ENCODE measurements at regions not wholly inside any gene's neighbourhood (a gene's known extent, or its start where the extent isn't known, plus 50 kb on each side); places are given as distances from the start of the nearest gene placed in this dataset.

DNA sequence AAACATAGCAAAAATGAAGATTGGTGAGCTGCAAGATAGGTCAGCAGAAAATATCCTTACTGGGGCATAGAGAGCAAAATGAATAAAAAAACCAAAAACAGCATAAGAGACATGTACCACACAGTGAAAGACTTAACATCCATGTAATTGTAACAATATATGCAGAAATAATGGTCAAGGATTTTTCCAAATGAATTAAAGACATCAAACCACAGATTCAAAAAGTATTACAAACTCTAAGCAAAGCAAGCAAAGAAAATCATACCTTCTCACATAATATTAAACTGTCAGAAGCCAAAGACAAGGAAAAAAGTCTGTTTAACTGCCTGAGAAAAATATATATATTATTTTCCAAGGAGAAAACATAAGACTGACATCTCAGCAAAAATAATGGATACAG, 111.3 kb downstream of the MIS18A start:
- Mint-ChIP-seq H3K9me3 (no peaks in the 10 kb centered on the region), H3K27ac (no peak overlapping the region), H3K27me3 (no peaks in the 10 kb centered on the region), H3K36me3 (no peaks in the 10 kb centered on the region), H3K4me1 (no peaks in the 10 kb centered on the region), H3K4me3 (no peak overlapping the region)
- DNase-seq: no peak
- CTCF ChIA-PET: no interaction called here

DNA sequence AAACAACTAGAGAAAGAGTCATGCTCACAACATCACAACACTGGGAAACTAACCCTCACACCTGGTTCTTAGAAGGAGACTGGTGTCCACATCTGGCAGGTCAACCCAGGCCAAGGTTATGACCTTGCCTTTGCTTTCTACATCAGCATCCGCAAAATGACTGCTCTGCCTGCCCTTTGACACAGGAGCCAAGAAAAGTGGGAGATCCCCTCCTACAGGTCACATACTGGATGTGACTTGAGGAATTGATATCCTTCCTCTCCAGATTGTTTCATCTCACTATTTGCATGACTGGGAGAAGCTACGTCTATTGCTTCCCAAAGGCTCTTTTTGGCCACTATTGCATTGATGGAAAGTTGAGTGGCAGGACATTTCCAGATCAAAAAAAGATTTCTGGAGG, 115.5 kb downstream of the MIS18A start:
- H3K4me3 Mint-ChIP-seq: no peak overlapping the region
- no peaks in the 10 kb centered on the region for H3K9me3 Mint-ChIP-seq
- no peak for DNase-seq
- no peaks in the 10 kb centered on the region for H3K36me3 Mint-ChIP-seq
- CTCF ChIA-PET: no interaction called here
- H3K27ac Mint-ChIP-seq: no peak overlapping the region
- no peaks in the 10 kb centered on the region for H3K27me3 Mint-ChIP-seq
- no peaks in the 10 kb centered on the region for H3K4me1 Mint-ChIP-seq

DNA sequence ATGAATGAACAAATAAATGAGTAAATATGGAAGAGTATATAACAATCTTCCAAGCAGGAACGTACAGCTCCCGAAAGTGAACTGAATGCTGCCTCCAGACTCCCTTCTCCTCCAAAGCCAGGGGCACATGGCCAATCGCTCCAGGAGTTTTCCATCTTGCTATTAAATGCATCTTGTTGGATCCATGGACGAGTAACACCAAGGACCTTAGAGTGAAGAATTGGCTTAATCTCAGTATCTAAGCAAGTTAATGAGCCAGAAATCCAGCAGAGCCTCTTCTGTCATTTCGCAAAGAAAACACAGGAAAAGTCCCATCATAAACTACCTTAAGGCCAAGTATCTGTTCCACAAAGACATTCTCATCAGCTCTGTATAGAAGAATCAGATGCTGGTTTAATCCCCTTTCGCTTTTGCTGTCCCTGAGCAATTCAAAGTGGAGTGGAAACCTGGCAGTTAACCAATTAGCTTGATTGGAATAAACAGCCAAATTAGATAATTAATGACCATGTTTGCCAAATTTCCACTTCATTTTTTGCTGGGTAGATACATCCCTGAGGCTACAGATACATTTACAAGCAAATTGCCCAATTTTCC, 116.0 kb downstream of the MIS18A start:
- Mint-ChIP-seq H3K4me3 (no peak overlapping the region), H3K9me3 (no peaks in the 10 kb centered on the region), H3K36me3 (no peaks in the 10 kb centered on the region), H3K4me1 (no peaks in the 10 kb centered on the region), H3K27me3 (no peaks in the 10 kb centered on the region), H3K27ac (no peak overlapping the region)
- CTCF ChIA-PET: no interaction called here
- no peak for DNase-seq

DNA sequence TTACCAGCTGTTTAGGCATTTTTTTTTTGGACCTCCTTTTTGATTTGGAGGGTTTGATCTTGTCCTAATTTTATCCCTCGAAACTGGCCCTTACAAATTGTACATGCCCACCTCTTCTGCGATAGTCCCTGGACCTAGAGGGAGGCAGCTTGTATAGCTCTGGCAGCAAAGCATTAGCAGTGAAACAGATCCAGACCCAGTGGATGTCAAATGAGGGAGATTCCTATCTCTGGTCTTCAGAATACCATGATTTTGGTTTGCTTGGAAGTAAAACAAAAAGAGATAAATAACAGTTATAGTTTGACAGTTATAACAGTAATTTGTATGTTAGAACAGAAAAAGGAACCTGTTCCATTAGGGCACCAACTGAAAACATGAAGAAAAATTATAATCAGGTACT, 123.6 kb downstream of the MIS18A start:
- no peak for DNase-seq

DNA sequence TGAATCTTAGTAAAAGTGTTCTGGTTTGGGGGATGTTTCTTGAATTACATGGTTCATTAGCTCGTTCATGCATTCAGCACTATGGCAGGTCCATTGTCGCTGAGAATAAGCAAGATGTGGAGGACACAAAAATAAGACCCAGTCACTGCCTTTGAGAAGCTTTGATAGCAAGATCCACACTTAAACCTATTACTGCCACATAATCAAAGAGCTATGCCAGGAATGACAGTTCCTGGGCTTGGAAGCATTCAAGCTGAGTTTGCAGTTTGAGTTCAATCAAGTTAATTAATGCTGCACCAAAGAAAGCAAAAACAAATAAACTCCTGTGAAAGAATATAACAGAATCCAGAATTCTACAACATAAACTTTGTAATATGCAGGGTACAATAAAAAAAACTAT, 131.8 kb downstream of the MIS18A start:
- no peaks in the 10 kb centered on the region for H3K36me3 Mint-ChIP-seq
- H3K4me3 Mint-ChIP-seq: no peak overlapping the region
- H3K27me3 Mint-ChIP-seq: peaks cover 7% of the 10 kb centered on the region
- no peaks in the 10 kb centered on the region for H3K4me1 Mint-ChIP-seq
- CTCF ChIA-PET: no interaction called here
- no peak overlapping the region for H3K27ac Mint-ChIP-seq
- H3K9me3 Mint-ChIP-seq: no peaks in the 10 kb centered on the region
- DNase-seq: no peak

More for the DNA sequence above, 123.6 kb downstream of the MIS18A start:
- CTCF ChIA-PET: interaction anchor here (0.8 kb wide), 1 partner anchor 59 kb away, joined by 3 read pairs; no protein-coding TSS in a partner anchor
- Mint-ChIP-seq H3K27me3 (no peaks in the 10 kb centered on the region), H3K36me3 (no peaks in the 10 kb centered on the region), H3K4me1 (no peaks in the 10 kb centered on the region), H3K9me3 (no peaks in the 10 kb centered on the region), H3K27ac (no peak overlapping the region), H3K4me3 (no peak overlapping the region)

DNA sequence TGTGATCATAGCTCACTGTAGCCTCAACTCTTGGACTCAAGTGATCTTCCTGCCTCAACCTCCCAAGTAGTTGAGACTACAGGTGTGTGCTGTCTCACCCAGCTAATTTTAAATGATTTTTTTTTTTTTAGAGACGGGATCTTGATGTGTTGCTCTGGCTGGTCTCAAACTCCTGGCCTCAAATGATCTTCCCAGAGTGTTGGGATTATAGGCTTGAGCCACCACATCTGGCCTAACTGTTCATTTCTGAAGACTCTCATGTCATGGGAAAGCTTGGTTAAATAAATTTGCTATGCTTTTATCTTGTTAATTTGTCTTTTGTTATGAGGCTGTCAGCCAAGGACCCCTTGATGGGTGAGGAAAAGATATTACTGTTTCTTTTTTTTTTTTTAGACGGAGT, 134.0 kb downstream of the MIS18A start:
- Mint-ChIP-seq H3K9me3 (no peaks in the 10 kb centered on the region), H3K27ac (no peak overlapping the region), H3K4me3 (no peak overlapping the region), H3K27me3 (peaks cover 7% of the 10 kb centered on the region), H3K36me3 (no peaks in the 10 kb centered on the region), H3K4me1 (no peaks in the 10 kb centered on the region)
- CTCF ChIA-PET: no interaction called here
- no peak for DNase-seq

DNA sequence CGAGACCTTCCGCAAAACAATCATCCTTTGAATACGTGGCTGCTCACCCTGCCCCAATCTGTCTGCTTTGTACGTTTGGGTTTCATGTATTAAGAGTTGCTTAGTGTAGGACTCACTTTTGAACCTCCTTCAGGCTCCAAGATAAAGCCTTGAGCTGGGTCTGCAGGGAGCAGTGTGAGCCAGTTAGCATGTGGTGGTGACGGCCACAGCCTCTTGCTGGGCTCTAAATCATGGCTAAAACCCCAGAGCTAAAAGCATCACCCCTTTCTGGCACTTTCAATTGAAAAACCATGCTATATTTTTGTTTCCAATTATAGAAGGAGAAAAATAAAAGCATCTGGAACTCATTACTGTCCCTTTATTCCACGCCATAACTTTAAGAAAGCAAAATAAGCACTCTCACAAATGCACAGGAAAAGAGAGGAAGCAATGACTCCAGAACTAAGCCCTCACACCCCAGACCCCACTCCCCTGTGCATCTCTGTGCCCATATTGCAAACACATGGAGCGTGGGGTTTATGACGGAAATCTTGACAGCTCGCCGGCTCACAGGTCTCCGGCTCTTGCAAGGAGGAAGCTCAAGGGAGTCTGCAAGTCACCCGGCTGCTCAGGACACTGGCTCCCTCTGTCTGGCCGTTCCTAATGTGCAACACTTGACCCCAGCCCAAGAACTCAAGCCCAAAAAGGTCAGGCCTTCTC, 135.5 kb downstream of the MIS18A start:
- CTCF ChIA-PET: no interaction called here
- peaks cover 10% of the 10 kb centered on the region for H3K27me3 Mint-ChIP-seq
- H3K4me3 Mint-ChIP-seq: no peak overlapping the region
- H3K36me3 Mint-ChIP-seq: no peaks in the 10 kb centered on the region
- H3K27ac Mint-ChIP-seq: no peak overlapping the region
- no peaks in the 10 kb centered on the region for H3K4me1 Mint-ChIP-seq
- H3K9me3 Mint-ChIP-seq: no peaks in the 10 kb centered on the region
- DNase-seq: no peak

DNA sequence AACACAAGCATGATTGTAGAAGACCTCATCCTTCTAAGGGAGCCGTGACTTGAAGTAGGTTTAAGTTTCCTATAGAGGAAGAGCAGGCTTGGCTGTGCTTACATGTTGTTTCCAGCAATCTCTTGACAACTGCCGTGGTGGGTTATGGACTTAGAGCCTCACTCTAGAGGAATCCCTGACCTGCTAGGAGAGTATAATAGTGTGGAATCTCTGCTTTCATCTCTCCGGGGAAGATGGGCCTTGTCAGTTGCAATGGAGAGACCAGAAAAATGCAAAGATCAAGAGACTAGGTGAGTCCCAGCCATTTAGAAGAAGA, 137.6 kb downstream of the MIS18A start:
- peaks cover 10% of the 10 kb centered on the region for H3K27me3 Mint-ChIP-seq
- H3K4me3 Mint-ChIP-seq: no peak overlapping the region
- no peak for DNase-seq

DNA sequence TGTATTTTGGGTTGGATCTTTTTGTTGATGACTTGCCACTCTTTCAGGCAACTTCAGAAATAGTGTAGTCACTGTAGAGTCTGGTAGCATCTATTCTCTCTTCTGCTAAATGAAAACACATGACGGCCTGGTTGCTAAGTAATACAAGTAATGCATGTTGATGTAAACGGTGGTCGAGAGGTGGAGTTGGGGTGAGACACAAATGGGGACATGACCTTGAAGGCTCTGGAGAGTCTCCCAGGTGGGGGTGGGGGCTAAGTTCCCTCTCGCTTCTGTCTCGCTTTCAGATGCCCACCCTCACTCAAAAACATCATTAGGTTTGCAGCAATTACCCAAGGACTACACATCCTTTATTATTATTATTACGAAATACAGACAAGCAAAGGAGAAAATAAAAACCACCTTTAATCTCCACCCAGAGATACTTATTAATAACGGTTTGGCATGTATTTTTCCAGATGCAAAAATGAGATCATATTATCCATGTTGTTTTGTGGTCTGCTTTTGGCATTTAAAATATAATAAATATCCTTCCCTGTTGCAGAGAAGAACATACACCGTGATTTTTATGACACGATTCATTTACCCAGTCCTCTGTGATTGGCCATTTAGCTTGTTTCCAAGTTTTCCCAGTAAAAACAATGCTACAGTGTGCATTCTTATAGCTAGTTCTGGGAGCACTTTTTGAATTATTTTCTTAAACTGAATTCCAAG, 138.1 kb downstream of the MIS18A start:
- Mint-ChIP-seq H3K27ac (no peak overlapping the region), H3K27me3 (peaks cover 10% of the 10 kb centered on the region), H3K4me3 (no peak overlapping the region), H3K4me1 (no peaks in the 10 kb centered on the region), H3K36me3 (no peaks in the 10 kb centered on the region), H3K9me3 (no peaks in the 10 kb centered on the region)
- CTCF ChIA-PET: no interaction called here
- no peak for DNase-seq

More for the DNA sequence above, 137.6 kb downstream of the MIS18A start:
- CTCF ChIA-PET: no interaction called here
- Mint-ChIP-seq H3K36me3 (no peaks in the 10 kb centered on the region), H3K9me3 (no peaks in the 10 kb centered on the region), H3K4me1 (no peaks in the 10 kb centered on the region), H3K27ac (no peak overlapping the region)

DNA sequence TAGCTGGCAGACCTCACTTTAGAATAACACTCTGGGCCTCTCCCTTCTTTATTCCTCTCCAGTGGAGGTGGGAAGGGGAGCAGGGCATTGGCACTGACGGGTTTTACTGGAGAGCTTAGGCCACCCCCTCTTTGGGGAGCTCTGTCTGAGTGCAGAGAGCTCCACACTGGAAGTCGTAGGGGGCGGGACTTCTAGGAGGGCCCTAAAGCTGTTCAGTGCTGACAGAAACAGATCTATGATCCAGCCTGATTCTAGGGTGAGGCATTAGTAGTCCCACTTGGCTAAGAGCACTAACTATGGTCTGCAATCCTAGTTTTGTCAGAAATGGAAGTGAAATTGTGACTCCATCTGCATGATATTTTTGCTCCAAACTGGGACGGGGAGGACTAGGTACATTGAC, 138.7 kb downstream of the MIS18A start:
- no peaks in the 10 kb centered on the region for H3K4me1 Mint-ChIP-seq
- H3K4me3 Mint-ChIP-seq: no peak overlapping the region
- CTCF ChIA-PET: no interaction called here
- DNase-seq: no peak
- H3K36me3 Mint-ChIP-seq: no peaks in the 10 kb centered on the region
- H3K9me3 Mint-ChIP-seq: no peaks in the 10 kb centered on the region
- H3K27me3 Mint-ChIP-seq: peaks cover 10% of the 10 kb centered on the region
- H3K27ac Mint-ChIP-seq: no peak overlapping the region

DNA sequence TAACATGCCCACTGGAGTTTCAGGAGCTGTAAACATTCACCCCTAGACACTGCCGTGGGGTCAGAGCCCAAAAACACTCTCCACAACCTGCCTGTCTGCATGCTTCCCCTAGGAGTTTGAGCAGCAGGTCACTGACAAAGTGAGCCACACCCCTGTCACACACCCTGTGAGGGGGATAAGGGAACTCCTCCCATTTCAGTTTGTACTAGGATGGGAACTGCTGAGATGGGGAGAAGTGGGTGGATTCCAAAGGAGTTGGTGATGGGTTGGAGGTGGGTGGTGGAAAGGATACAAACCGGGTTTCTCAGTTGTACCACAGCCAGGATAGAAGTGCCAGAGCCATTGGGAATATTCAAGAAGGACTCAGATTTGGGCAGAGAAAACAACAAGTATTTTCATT, 140.2 kb downstream of the MIS18A start:
- H3K36me3 Mint-ChIP-seq: no peaks in the 10 kb centered on the region
- H3K27me3 Mint-ChIP-seq: peaks cover 4% of the 10 kb centered on the region
- no peak for DNase-seq
- H3K27ac Mint-ChIP-seq: no peak overlapping the region
- H3K9me3 Mint-ChIP-seq: no peaks in the 10 kb centered on the region
- no peaks in the 10 kb centered on the region for H3K4me1 Mint-ChIP-seq
- no peak overlapping the region for H3K4me3 Mint-ChIP-seq
- CTCF ChIA-PET: no interaction called here

DNA sequence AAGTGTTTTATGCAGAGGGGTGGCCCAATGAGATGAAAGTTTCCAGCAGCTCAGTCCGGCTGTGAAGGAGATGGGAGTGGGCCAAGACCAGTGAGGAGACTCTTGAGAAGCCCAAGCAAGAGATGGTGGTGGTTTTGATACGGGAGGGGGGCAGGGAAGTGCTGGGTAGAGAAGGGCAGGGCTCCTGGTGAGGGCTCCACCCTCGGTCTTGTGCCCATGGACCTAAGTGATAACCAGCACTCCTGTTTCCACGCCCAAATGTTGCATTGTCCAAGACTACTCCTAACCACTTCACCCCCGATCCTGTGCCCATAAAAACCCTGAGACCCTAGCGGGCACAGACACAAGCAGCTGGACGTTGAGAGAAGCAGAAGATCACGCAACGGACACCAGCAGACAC, 140.9 kb downstream of the MIS18A start:
- Mint-ChIP-seq H3K27ac (no peak overlapping the region), H3K36me3 (no peaks in the 10 kb centered on the region), H3K4me1 (no peaks in the 10 kb centered on the region), H3K27me3 (peaks cover 3% of the 10 kb centered on the region), H3K4me3 (no peak overlapping the region), H3K9me3 (no peaks in the 10 kb centered on the region)
- no peak for DNase-seq
- CTCF ChIA-PET: no interaction called here

DNA sequence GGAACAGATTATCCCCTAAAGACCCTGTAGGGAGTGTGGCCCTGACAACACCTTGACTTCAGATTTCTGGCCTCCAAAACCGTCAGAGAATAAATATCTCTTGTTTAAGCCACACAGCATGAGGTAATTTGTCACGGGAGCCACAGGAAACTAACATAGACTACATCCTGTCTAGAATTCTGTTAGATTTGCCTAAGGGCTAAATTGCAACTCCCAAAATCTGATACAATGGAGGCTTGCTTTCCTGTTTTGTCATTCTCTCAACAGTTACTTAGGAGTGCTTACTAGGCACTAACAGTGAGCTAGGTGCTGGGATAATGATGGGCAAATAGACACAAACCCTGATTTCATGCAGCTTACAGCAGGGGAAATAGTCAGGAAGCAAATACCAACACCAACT, 141.6 kb downstream of the MIS18A start:
- no peak overlapping the region for H3K4me3 Mint-ChIP-seq
- CTCF ChIA-PET: no interaction called here
- no peak overlapping the region for H3K27ac Mint-ChIP-seq
- DNase-seq: no peak
- no peaks in the 10 kb centered on the region for H3K9me3 Mint-ChIP-seq
- no peaks in the 10 kb centered on the region for H3K36me3 Mint-ChIP-seq
- H3K4me1 Mint-ChIP-seq: no peaks in the 10 kb centered on the region
- peaks cover 3% of the 10 kb centered on the region for H3K27me3 Mint-ChIP-seq

DNA sequence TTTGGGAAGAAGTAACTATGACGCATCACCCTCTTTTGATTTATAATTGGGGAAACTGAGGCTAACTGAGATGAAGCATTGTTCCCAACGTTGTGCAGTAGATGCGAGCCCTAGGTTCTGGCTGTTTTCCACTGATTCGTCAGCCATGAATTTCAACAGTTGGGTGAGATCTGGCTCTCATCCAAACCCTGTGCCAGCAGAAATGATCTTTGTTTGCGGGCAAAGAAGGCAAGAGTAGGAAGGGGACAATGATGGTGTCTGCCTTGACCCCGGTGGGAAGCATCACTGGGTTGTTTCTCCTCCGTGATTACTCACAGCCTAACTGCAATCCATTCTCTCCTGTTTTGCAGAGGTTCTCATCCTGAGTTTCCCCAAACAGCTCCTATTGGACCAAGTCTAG, 142.3 kb downstream of the MIS18A start:
- peaks cover 3% of the 10 kb centered on the region for H3K27me3 Mint-ChIP-seq
- CTCF ChIA-PET: no interaction called here
- no peak overlapping the region for H3K27ac Mint-ChIP-seq
- no peaks in the 10 kb centered on the region for H3K4me1 Mint-ChIP-seq
- peaks cover 1% of the 10 kb centered on the region for H3K9me3 Mint-ChIP-seq
- H3K4me3 Mint-ChIP-seq: no peak overlapping the region
- no peaks in the 10 kb centered on the region for H3K36me3 Mint-ChIP-seq
- no peak for DNase-seq

Data from activated naive CD4-positive, alpha-beta T cell treated with anti-CD3 and anti-CD28 coated beads, Interleukin-2, amount 10 ng/mL, durations not matched to agents 7 days and 5 days (primary cell).